ENCODE measurements at regions not wholly inside any gene's neighbourhood (a gene's known extent, or its start where the extent isn't known, plus 50 kb on each side); places are given as distances from the start of the nearest gene placed in this dataset.
"Not testable (repeated sequence)": the region's sequence is repeated elsewhere in the genome, so short reads cannot be mapped to it uniquely, and the experiment has no call there.

GRCh38 chr5:57651127-57651526, 168.5 kb upstream of the ACTBL2 start:
- H3K27ac Mint-ChIP-seq = no peak overlapping the region
- H3K9me3 Mint-ChIP-seq (ENCODE audit: low read depth) = no peaks in the 10 kb centered on the region
- H3K36me3 Mint-ChIP-seq = no peaks in the 10 kb centered on the region
- H3K4me3 Mint-ChIP-seq = no peak overlapping the region
- no peak for ATAC-seq
- no peaks in the 10 kb centered on the region for H3K4me1 Mint-ChIP-seq
- CTCF ChIA-PET = interaction anchor here (1.2 to 2.1 kb wide), 2 partner anchors 242 to 811 kb away, joined by 3 to 19 read pairs; no protein-coding TSS in a partner anchor
- H3K27me3 Mint-ChIP-seq = peaks cover 6% of the 10 kb centered on the region
- DNase-seq = no peak

- Mint-ChIP-seq H3K4me3 (no peak overlapping the region), H3K4me1 (no peaks in the 10 kb centered on the region), H3K27me3 (peaks cover 6% of the 10 kb centered on the region), H3K27ac (no peak overlapping the region), H3K9me3 (ENCODE audit: low read depth) (no peaks in the 10 kb centered on the region), H3K36me3 (no peaks in the 10 kb centered on the region)
- no peak for ATAC-seq
- CTCF ChIA-PET = interaction anchor here (1.2 to 2.1 kb wide), 4 partner anchors 8 to 811 kb away, joined by 3 to 19 read pairs (median 3); no protein-coding TSS in a partner anchor
- DNase-seq = no peak
Observed at GRCh38 chr5:57650360-57651069, 167.9 kb upstream of the ACTBL2 start.

- Mint-ChIP-seq H3K27ac (no peak overlapping the region), H3K36me3 (no peaks in the 10 kb centered on the region), H3K27me3 (peaks cover 2% of the 10 kb centered on the region), H3K4me1 (no peaks in the 10 kb centered on the region), H3K4me3 (no peak overlapping the region), H3K9me3 (ENCODE audit: low read depth) (no peaks in the 10 kb centered on the region)
- CTCF ChIA-PET = no interaction called here
- DNase-seq (no peak), ATAC-seq (no peak)
Observed at GRCh38 chr5:57642698-57643097, 160.1 kb upstream of the ACTBL2 start.

DNA sequence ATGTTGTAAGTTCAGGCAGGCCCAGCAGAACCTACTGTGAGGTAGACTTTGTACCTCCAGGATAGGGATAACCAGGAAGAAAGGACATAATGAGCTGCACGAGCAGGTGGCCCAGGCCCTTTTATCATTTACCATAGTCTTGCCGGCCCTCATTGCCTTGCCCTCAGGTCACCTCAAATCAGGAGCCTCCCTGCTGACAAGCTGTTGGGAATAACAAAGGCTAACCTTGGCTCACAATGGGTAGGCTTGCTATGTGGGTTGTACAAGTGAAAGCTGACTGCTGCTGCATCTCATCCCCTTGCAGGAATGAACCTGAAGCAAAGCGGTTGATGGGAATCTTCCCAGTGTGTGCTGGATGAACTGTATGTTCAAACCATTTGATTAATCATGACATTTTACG, 159.5 kb upstream of the ACTBL2 start:
- Mint-ChIP-seq H3K36me3 (no peaks in the 10 kb centered on the region), H3K4me3 (no peak overlapping the region), H3K27ac (no peak overlapping the region), H3K27me3 (no peaks in the 10 kb centered on the region), H3K9me3 (ENCODE audit: low read depth) (no peaks in the 10 kb centered on the region), H3K4me1 (no peaks in the 10 kb centered on the region)
- CTCF ChIA-PET = no interaction called here
- DNase-seq = no peak
- no peak for ATAC-seq

GRCh38 chr5:57635146-57635777, 152.7 kb upstream of the ACTBL2 start:
- H3K36me3 Mint-ChIP-seq = no peaks in the 10 kb centered on the region
- no peak overlapping the region for H3K27ac Mint-ChIP-seq
- no peak for ATAC-seq

GRCh38 chr5:57632937-57633336, 150.3 kb upstream of the ACTBL2 start:
- no peak for DNase-seq
- no peaks in the 10 kb centered on the region for H3K9me3 Mint-ChIP-seq (ENCODE audit: low read depth)
- H3K4me3 Mint-ChIP-seq = no peak overlapping the region
- H3K27ac Mint-ChIP-seq = no peak overlapping the region
- H3K36me3 Mint-ChIP-seq = no peaks in the 10 kb centered on the region
- CTCF ChIA-PET = no interaction called here
- H3K27me3 Mint-ChIP-seq = no peaks in the 10 kb centered on the region
- H3K4me1 Mint-ChIP-seq = no peaks in the 10 kb centered on the region
- ATAC-seq = no peak

More at GRCh38 chr5:57635146-57635777, 152.7 kb upstream of the ACTBL2 start:
- CTCF ChIA-PET = no interaction called here
- Mint-ChIP-seq H3K4me1 (no peaks in the 10 kb centered on the region), H3K4me3 (no peak overlapping the region), H3K9me3 (ENCODE audit: low read depth) (no peaks in the 10 kb centered on the region), H3K27me3 (no peaks in the 10 kb centered on the region)
- no peak for DNase-seq

GRCh38 chr5:57631139-57631538, 148.5 kb upstream of the ACTBL2 start:
- CTCF ChIA-PET; H3K4me1 Mint-ChIP-seq; H3K36me3 Mint-ChIP-seq; H3K4me3 Mint-ChIP-seq; H3K9me3 Mint-ChIP-seq (ENCODE audit: low read depth); H3K27me3 Mint-ChIP-seq; DNase-seq; H3K27ac Mint-ChIP-seq; ATAC-seq: not testable (repeated sequence)

- ATAC-seq (no peak), DNase-seq (no peak)
- CTCF ChIA-PET = no interaction called here
- H3K27ac Mint-ChIP-seq = no peak overlapping the region
- H3K27me3 Mint-ChIP-seq = no peaks in the 10 kb centered on the region
- H3K4me1 Mint-ChIP-seq = no peaks in the 10 kb centered on the region
- H3K4me3 Mint-ChIP-seq = no peak overlapping the region
- H3K36me3 Mint-ChIP-seq = no peaks in the 10 kb centered on the region
- H3K9me3 Mint-ChIP-seq (ENCODE audit: low read depth) = no peaks in the 10 kb centered on the region
Observed at GRCh38 chr5:57627661-57628060, 145.1 kb upstream of the ACTBL2 start.

GRCh38 chr5:57626703-57627102, 144.1 kb upstream of the ACTBL2 start:
- CTCF ChIA-PET = no interaction called here
- H3K4me1 Mint-ChIP-seq = no peaks in the 10 kb centered on the region
- no peaks in the 10 kb centered on the region for H3K9me3 Mint-ChIP-seq (ENCODE audit: low read depth)
- no peaks in the 10 kb centered on the region for H3K36me3 Mint-ChIP-seq
- no peak overlapping the region for H3K4me3 Mint-ChIP-seq
- H3K27me3 Mint-ChIP-seq = no peaks in the 10 kb centered on the region
- no peak overlapping the region for H3K27ac Mint-ChIP-seq
- DNase-seq (no peak), ATAC-seq (no peak)

DNA sequence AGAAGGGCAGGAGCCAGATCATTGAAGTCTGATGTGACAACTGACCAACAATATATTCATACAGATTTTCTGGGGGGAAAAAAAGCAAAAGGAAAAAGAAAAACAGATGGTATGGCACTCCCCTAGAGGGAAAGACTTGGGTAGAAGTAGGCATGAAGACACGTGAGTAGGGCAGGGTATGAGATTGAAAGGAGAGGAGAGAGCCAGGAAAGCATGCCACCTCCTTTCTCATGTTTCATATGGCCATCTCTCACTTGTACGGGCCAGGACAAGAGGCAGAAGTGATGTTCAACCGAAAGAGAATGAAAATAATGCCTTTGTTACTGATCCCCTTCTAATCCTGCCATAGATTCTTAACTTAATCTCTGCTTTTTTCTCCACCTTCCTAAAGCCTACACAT, 139.0 kb upstream of the ACTBL2 start:
- H3K4me1 Mint-ChIP-seq = no peaks in the 10 kb centered on the region
- no peak for DNase-seq
- CTCF ChIA-PET = no interaction called here
- no peaks in the 10 kb centered on the region for H3K36me3 Mint-ChIP-seq
- ATAC-seq = no peak
- peaks cover 6% of the 10 kb centered on the region for H3K27me3 Mint-ChIP-seq
- H3K9me3 Mint-ChIP-seq (ENCODE audit: low read depth) = no peaks in the 10 kb centered on the region
- no peak overlapping the region for H3K4me3 Mint-ChIP-seq
- no peak overlapping the region for H3K27ac Mint-ChIP-seq

DNA sequence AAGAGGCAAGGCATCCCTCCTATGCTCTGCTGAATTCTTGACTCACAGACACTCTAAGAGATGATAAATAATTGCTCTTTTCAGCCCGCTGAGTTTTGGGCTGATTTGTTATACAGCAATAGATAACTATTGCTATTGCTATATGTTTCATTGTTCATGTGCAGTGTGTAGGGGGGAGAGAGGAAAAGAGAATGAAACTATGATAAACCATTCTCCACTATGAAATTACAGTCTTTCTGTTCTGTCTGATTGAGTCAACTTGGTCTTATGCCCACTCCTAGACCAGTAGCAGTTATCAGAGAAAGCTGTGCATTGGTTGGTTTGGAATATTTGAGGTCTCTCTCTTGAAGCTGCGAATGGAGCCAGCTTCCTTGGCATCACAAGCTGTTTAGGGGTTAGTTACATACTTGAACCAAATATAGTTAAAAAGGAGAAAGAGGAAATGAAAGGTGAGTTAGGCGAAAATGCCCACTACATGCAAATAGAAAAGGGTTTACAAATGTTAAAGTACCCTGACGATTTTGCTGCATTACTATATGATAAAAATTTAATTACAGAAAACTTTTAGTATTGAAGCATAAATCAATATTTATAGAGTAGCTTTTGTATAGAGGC, 136.3 kb upstream of the ACTBL2 start:
- no peak overlapping the region for H3K27ac Mint-ChIP-seq
- CTCF ChIA-PET = no interaction called here
- DNase-seq (no peak), ATAC-seq (no peak)
- no peaks in the 10 kb centered on the region for H3K36me3 Mint-ChIP-seq
- H3K4me3 Mint-ChIP-seq = no peak overlapping the region
- H3K27me3 Mint-ChIP-seq = peaks cover 6% of the 10 kb centered on the region
- no peaks in the 10 kb centered on the region for H3K9me3 Mint-ChIP-seq (ENCODE audit: low read depth)
- H3K4me1 Mint-ChIP-seq = no peaks in the 10 kb centered on the region

DNA sequence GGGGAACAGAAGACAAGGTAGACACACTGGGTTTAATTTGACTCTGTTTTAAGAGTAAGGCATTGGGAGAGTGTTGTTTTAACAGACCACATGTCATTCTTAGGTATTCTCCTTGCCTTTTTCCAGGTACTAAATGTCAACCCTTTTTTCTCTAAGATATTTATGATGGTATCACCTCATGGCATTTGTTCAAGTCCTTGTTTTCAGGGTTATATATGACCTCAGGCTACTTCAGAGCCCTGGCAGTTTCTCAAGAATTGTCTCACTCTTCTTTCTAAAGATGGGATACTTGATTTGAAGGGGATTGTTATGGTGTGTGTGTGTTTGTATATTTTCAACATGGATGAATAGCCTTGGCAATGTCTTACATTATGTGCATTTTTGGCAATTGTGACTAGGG, 131.1 kb upstream of the ACTBL2 start:
- CTCF ChIA-PET = no interaction called here
- no peaks in the 10 kb centered on the region for H3K27me3 Mint-ChIP-seq
- no peak for DNase-seq
- H3K4me3 Mint-ChIP-seq = no peak overlapping the region
- no peaks in the 10 kb centered on the region for H3K36me3 Mint-ChIP-seq
- H3K9me3 Mint-ChIP-seq (ENCODE audit: low read depth) = no peaks in the 10 kb centered on the region
- no peaks in the 10 kb centered on the region for H3K4me1 Mint-ChIP-seq
- ATAC-seq = no peak
- H3K27ac Mint-ChIP-seq = no peak overlapping the region

DNA sequence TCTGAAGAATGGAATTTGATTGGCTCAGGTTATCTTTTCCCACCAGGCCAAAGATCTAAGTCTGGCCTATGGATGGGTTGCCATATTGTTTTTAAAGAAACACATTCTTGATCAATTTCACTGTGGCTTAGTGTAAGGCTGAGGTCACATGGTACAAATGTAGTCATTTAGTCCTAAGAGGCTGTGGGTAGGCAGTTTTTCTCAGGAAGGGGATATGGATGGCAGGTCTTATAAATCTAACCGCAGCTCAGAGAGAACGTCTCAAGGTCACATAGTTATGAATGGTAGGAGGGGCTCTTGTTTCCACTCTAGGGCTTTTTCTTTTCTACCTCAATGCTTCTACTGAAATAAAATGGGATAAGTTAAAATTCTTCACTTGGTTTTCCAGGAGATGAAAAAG, 128.6 kb upstream of the ACTBL2 start:
- H3K27me3 Mint-ChIP-seq = peaks cover 3% of the 10 kb centered on the region
- H3K9me3 Mint-ChIP-seq (ENCODE audit: low read depth) = no peaks in the 10 kb centered on the region
- H3K27ac Mint-ChIP-seq = no peak overlapping the region
- H3K36me3 Mint-ChIP-seq = no peaks in the 10 kb centered on the region
- CTCF ChIA-PET = no interaction called here
- H3K4me1 Mint-ChIP-seq = no peaks in the 10 kb centered on the region
- no peak overlapping the region for H3K4me3 Mint-ChIP-seq
- DNase-seq = no peak
- ATAC-seq = no peak

- Mint-ChIP-seq H3K27ac (no peak overlapping the region), H3K4me3 (no peak overlapping the region), H3K4me1 (no peaks in the 10 kb centered on the region), H3K9me3 (ENCODE audit: low read depth) (no peaks in the 10 kb centered on the region), H3K36me3 (no peaks in the 10 kb centered on the region), H3K27me3 (peaks cover 3% of the 10 kb centered on the region)
- ATAC-seq (no peak), DNase-seq (no peak)
- CTCF ChIA-PET = no interaction called here
Observed at GRCh38 chr5:57608542-57608941, 125.9 kb upstream of the ACTBL2 start.
